Mesothelial cell of epicardium (in vitro differentiated cells): ENCODE measurements at regions not wholly inside any gene's neighbourhood (a gene's known extent, or its start where the extent isn't known, plus 50 kb on each side); places are given as distances from the start of the nearest gene placed in this dataset.
"Not testable (repeated sequence)": the region's sequence is repeated elsewhere in the genome, so short reads cannot be mapped to it uniquely, and the experiment has no call there.

Experiments used
- DNase-seq, 2 experiments: peaks; one replicate each; pipeline ENCODE4 v3.0.0; 2021; ENCODE audit warnings: low spot score in 2 of 2; ENCODE audit not compliant: unreplicated experiment in 2 of 2
- H3K27ac Mint-ChIP-seq: 2 replicates; pipeline ENCODE4 v1.8.0; 2021; ENCODE audit warnings: mixed read lengths
- H3K27me3 Mint-ChIP-seq: 2 replicates; pipeline ENCODE4 v1.8.0; 2021; ENCODE audit warnings: low read depth, mixed read lengths
- H3K36me3 Mint-ChIP-seq: 2 replicates; pipeline ENCODE4 v1.8.0; 2021; ENCODE audit warnings: mixed read lengths
- H3K4me1 Mint-ChIP-seq: 2 replicates; pipeline ENCODE4 v1.8.0; 2021; ENCODE audit warnings: mixed read lengths
- H3K4me3 Mint-ChIP-seq: 2 replicates; pipeline ENCODE4 v1.8.0; 2021; ENCODE audit warnings: mild to moderate bottlenecking, moderate library complexity, mixed read lengths
- H3K9me3 Mint-ChIP-seq: 2 replicates; pipeline ENCODE4 v1.8.0; 2021; ENCODE audit warnings: mixed read lengths
- TF ChIP-seq, protein P1 (sequence below): fragments of 200-600 bp; sonication (generic); IDR thresholded peaks from one replicate; pipeline ENCODE4 v1.5.0; 2021; ENCODE audit warnings: antibody characterized with exemption; ENCODE audit not compliant: unreplicated experiment

GRCh38 chr20:53779822-53780221, 186.2 kb upstream of the ZNF217 start:
- Mint-ChIP-seq H3K9me3 (peaks cover 6% of the 10 kb centered on the region), H3K36me3 (no peaks in the 10 kb centered on the region), H3K27me3 (no peaks in the 10 kb centered on the region), H3K4me1 (no peaks in the 10 kb centered on the region), H3K4me3 (no peak overlapping the region), H3K27ac (no peak overlapping the region)
- TF ChIP-seq, protein P1, sequence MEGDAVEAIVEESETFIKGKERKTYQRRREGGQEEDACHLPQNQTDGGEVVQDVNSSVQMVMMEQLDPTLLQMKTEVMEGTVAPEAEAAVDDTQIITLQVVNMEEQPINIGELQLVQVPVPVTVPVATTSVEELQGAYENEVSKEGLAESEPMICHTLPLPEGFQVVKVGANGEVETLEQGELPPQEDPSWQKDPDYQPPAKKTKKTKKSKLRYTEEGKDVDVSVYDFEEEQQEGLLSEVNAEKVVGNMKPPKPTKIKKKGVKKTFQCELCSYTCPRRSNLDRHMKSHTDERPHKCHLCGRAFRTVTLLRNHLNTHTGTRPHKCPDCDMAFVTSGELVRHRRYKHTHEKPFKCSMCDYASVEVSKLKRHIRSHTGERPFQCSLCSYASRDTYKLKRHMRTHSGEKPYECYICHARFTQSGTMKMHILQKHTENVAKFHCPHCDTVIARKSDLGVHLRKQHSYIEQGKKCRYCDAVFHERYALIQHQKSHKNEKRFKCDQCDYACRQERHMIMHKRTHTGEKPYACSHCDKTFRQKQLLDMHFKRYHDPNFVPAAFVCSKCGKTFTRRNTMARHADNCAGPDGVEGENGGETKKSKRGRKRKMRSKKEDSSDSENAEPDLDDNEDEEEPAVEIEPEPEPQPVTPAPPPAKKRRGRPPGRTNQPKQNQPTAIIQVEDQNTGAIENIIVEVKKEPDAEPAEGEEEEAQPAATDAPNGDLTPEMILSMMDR: no peak
- no peak for DNase-seq

DNA sequence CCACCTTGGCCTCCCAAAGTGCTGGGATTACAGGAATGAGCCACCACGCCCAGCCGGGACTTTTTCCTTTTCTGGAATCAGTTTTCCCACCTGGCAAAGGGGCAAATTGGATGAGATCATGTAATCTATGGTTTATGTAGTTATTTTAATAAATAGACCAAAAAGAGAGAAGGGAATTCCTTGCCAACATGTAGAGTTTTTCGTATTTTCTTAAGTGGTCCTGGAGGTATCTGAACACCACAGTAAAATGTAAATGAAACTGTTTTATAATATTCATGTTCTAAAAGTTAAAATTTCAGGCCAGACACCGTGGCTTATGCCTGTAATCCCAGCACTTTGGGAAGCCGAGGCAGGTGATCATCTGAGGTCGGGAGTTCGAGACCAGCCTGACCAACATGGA, 185.1 kb upstream of the ZNF217 start:
- Mint-ChIP-seq H3K4me1 (peaks cover 10% of the 10 kb centered on the region), H3K36me3 (no peaks in the 10 kb centered on the region), H3K4me3 (no peak overlapping the region), H3K9me3 (peaks cover 1% of the 10 kb centered on the region), H3K27ac (no peak overlapping the region), H3K27me3 (no peaks in the 10 kb centered on the region)
- DNase-seq: no peak
- TF ChIP-seq, protein P1: no peak

GRCh38 chr20:53778041-53778516, 184.4 kb upstream of the ZNF217 start:
- Mint-ChIP-seq H3K27ac (no peak overlapping the region), H3K9me3 (no peaks in the 10 kb centered on the region), H3K27me3 (no peaks in the 10 kb centered on the region), H3K36me3 (no peaks in the 10 kb centered on the region), H3K4me1 (peaks cover 17% of the 10 kb centered on the region), H3K4me3 (no peak overlapping the region)
- no peak for DNase-seq
- TF ChIP-seq, protein P1: no peak

DNA sequence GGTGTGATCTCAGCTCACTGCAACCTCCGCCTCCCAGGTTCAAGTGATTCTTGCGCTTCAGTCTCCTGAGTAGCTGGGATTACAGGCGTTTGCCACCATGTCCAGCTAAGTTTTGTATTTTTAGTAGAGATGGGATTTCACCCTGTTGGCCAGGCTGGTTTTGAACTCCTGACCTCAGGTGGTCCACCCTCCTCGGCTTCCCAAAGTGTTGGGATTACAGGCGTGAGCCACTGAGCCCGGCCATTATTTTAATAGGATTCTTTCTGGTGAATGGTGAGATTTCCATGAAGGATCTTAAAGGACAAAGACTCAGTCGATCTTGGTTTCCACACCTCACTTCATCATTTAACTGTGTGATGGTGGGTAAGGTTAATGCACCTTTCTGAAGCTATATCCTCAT, 183.8 kb upstream of the ZNF217 start:
- DNase-seq, H3K9me3 Mint-ChIP-seq, H3K27ac Mint-ChIP-seq, H3K4me3 Mint-ChIP-seq, H3K27me3 Mint-ChIP-seq, H3K36me3 Mint-ChIP-seq: not testable (repeated sequence)
- peaks cover 18% of the 10 kb centered on the region for H3K4me1 Mint-ChIP-seq

DNA sequence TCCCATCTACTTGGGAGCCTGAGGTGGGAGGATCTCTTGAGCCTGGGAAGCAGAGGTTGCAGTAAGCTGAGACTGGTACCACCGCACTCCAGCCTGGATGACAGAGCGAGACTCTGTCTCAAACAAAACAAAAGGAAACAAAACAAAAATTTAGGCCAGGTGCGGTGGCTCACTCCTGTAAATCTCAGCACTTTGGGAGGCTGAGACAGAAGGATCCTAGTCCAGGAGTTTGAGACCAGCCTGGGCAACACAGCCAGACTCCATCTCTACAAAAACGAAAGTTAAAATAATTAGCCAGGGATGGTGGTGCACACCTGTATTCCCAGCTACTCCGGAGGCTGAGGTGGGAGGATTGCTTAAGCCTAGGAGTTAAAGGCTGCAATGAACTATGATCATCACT, 183.2 kb upstream of the ZNF217 start:
- Mint-ChIP-seq H3K27me3 (no peaks in the 10 kb centered on the region), H3K36me3 (no peaks in the 10 kb centered on the region), H3K27ac (no peak overlapping the region), H3K4me3 (no peak overlapping the region), H3K9me3 (no peaks in the 10 kb centered on the region), H3K4me1 (peaks cover 18% of the 10 kb centered on the region)
- no peak for DNase-seq
- TF ChIP-seq, protein P1: no peak

DNA sequence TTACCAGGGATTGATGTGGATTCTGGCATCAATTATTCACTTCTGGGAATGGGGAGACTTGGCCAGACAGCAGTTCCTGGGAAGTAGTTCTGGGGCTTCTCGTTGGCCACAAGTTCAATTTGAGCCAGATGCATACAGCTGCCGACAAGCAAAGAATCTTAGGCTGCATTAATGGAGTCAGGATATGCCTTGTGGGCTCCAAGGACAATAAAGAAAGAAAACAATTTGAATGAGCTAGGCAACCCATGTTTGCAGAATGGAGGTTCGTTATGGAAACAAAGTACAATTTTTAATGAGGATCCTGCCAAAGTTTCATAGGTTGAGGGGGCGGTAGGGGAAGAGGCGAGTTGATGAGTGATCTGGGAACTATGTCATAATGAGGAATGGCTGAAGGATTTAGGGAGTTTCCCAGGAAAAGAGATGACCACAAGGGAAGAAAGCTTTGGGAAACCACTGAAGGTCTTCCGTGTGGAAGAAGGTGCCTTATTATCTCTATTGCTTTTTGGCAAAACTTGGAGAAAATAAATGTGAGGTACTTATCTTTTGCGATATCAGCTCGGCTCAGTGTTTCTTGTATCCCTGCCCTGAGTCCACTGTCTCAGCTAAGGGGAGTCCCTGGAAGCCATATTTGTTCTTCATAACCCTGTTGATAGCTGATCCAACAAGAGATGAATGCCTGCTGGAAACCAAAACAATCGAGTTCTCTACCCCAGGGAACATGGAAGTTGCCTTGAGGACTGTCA, 181.0 kb upstream of the ZNF217 start:
- peak overlapping the region; percentile 89 for H3K27ac Mint-ChIP-seq

More for the DNA sequence above, 181.0 kb upstream of the ZNF217 start:
- H3K9me3 Mint-ChIP-seq: no peaks in the 10 kb centered on the region
- no peak overlapping the region for H3K4me3 Mint-ChIP-seq
- TF ChIP-seq, protein P1: no peak
- H3K4me1 Mint-ChIP-seq: peaks cover 18% of the 10 kb centered on the region
- no peaks in the 10 kb centered on the region for H3K36me3 Mint-ChIP-seq
- H3K27me3 Mint-ChIP-seq: no peaks in the 10 kb centered on the region
- DNase-seq: no peak
